NT2/D1 (cell line): ENCODE measurements at regions not wholly inside any gene's neighbourhood (a gene's known extent, or its start where the extent isn't known, plus 50 kb on each side); places are given as distances from the start of the nearest gene placed in this dataset.

ENCODE experiments used
- DNase-seq: peaks from one replicate; pipeline ENCODE4 v3.0.0-alpha.2; 2011; ENCODE audit warnings: low read depth, low spot score
- H3K27me3 ChIP-seq: 2 replicates; pipeline ENCODE4 v1.6.0; 2011; ENCODE audit warnings: mild to moderate bottlenecking; ENCODE audit not compliant: insufficient read length, insufficient read depth
- H3K36me3 ChIP-seq: 2 replicates; pipeline ENCODE4 v1.6.1; 2011; ENCODE audit warnings: mild to moderate bottlenecking, low read length, mixed read lengths; ENCODE audit not compliant: insufficient read depth, insufficient read length
- H3K4me1 ChIP-seq: 2 replicates; pipeline ENCODE4 v1.5.1; 2011; ENCODE audit not compliant: insufficient read depth, insufficient read length
- H3K4me3 ChIP-seq: 2 replicates; pipeline ENCODE4 v1.5.1; 2011; ENCODE audit warnings: low read depth; ENCODE audit not compliant: insufficient read length
- H3K9ac ChIP-seq: 2 replicates; pipeline ENCODE4 v1.6.0; 2011; ENCODE audit warnings: low read depth; ENCODE audit not compliant: insufficient read length
- H3K9me3 ChIP-seq: 2 replicates; pipeline ENCODE4 v1.5.1; 2011; ENCODE audit warnings: mild to moderate bottlenecking, low read length; ENCODE audit not compliant: insufficient read depth
- SUZ12 ChIP-seq: IDR thresholded peaks from 2 replicates; pipeline ENCODE4 v1.6.1; 2011; ENCODE audit not compliant: insufficient read length, insufficient read depth; ENCODE audit errors: extremely low read depth
- YY1 ChIP-seq: IDR thresholded peaks from 2 replicates; pipeline ENCODE4 v1.6.1; 2011; ENCODE audit not compliant: insufficient read length, insufficient read depth
- ZNF274 ChIP-seq: IDR thresholded peaks from 2 replicates; pipeline ENCODE4 v1.6.1; 2011; ENCODE audit warnings: mild to moderate bottlenecking, low read depth, low read length

- Histone ChIP-seq H3K9me3 (no peaks in the 10 kb centered on the region), H3K9ac (no peak overlapping the region), H3K4me1 (no peaks in the 10 kb centered on the region), H3K36me3 (no peaks in the 10 kb centered on the region), H3K4me3 (no peak overlapping the region), H3K27me3 (no peaks in the 10 kb centered on the region)
- TF ChIP-seq SUZ12 (no peak), YY1 (no peak), ZNF274 (no peak)
- no peak for DNase-seq
Measured at GRCh38 chr14:62076825-62077605, 314.8 kb downstream of the SNAPC1 start.

- TF ChIP-seq ZNF274 = no peak
- TF ChIP-seq SUZ12 = no peak
- TF ChIP-seq YY1 = no peak
- no peak for DNase-seq
- H3K4me3 ChIP-seq = no peak overlapping the region
- H3K9me3 ChIP-seq = no peaks in the 10 kb centered on the region
- H3K36me3 ChIP-seq = no peaks in the 10 kb centered on the region
- H3K4me1 ChIP-seq = no peaks in the 10 kb centered on the region
- no peaks in the 10 kb centered on the region for H3K27me3 ChIP-seq
- H3K9ac ChIP-seq = no peak overlapping the region
Measured at GRCh38 chr14:62077676-62078261, 315.5 kb downstream of the SNAPC1 start.

DNA sequence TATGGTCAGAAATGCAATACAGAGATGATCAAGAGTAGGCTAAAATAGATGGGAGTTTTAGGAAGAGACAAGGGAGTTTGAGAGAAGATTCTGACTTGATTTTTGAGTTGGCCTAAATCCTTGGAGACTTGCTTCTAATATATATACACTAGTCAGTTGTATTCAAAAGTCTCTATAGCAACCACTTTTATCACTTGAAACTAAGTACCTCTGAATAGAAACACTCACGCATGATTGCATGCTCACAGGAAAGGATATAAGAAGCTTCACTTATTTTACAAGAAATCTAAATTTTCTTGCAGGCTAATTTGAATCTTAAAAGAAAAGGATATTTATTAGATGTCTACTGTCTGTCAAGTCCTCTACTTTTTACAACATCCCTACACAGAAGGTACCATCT, 316.8 kb downstream of the SNAPC1 start:
- TF ChIP-seq YY1 (no peak), ZNF274 (no peak), SUZ12 (no peak)
- no peak overlapping the region for H3K9ac ChIP-seq
- H3K27me3 ChIP-seq = no peaks in the 10 kb centered on the region
- H3K4me1 ChIP-seq = no peaks in the 10 kb centered on the region
- DNase-seq = no peak
- H3K36me3 ChIP-seq = no peaks in the 10 kb centered on the region
- H3K9me3 ChIP-seq = no peaks in the 10 kb centered on the region
- H3K4me3 ChIP-seq = no peak overlapping the region

GRCh38 chr14:62081012-62081612, 318.9 kb downstream of the SNAPC1 start:
- no peaks in the 10 kb centered on the region for H3K36me3 ChIP-seq
- no peaks in the 10 kb centered on the region for H3K27me3 ChIP-seq
- no peak for DNase-seq
- no peak for TF ChIP-seq YY1
- no peak for TF ChIP-seq SUZ12
- TF ChIP-seq ZNF274 = no peak
- no peak overlapping the region for H3K4me3 ChIP-seq
- H3K9ac ChIP-seq = no peak overlapping the region
- peaks cover 7% of the 10 kb centered on the region; the same call in 1 of the 2 replicates for H3K9me3 ChIP-seq
- H3K4me1 ChIP-seq = no peaks in the 10 kb centered on the region

- H3K4me3 ChIP-seq = no peak overlapping the region
- no peaks in the 10 kb centered on the region for H3K4me1 ChIP-seq
- DNase-seq = no peak
- TF ChIP-seq YY1 (no peak), ZNF274 (no peak), SUZ12 (no peak)
- H3K9me3 ChIP-seq = peaks cover 7% of the 10 kb centered on the region; the same call in 1 of the 2 replicates
- H3K36me3 ChIP-seq = no peaks in the 10 kb centered on the region
- no peaks in the 10 kb centered on the region for H3K27me3 ChIP-seq
- H3K9ac ChIP-seq = no peak overlapping the region
Measured at GRCh38 chr14:62081951-62082350, 319.7 kb downstream of the SNAPC1 start.

- no peak for TF ChIP-seq ZNF274
- TF ChIP-seq SUZ12 = no peak
- no peak for TF ChIP-seq YY1
- H3K4me1 ChIP-seq = no peaks in the 10 kb centered on the region
Measured at GRCh38 chr14:62082779-62083178, 320.6 kb downstream of the SNAPC1 start.

GRCh38 chr14:62084020-62084419, 321.8 kb downstream of the SNAPC1 start:
- no peak for DNase-seq
- TF ChIP-seq YY1 (no peak), SUZ12 (no peak), ZNF274 (no peak)
- Histone ChIP-seq H3K9ac (no peak overlapping the region), H3K9me3 (peaks cover 7% of the 10 kb centered on the region; the same call in 1 of the 2 replicates), H3K36me3 (no peaks in the 10 kb centered on the region), H3K4me1 (no peaks in the 10 kb centered on the region), H3K27me3 (no peaks in the 10 kb centered on the region), H3K4me3 (no peak overlapping the region)

More at GRCh38 chr14:62082779-62083178, 320.6 kb downstream of the SNAPC1 start:
- no peak overlapping the region for H3K4me3 ChIP-seq
- H3K27me3 ChIP-seq = no peaks in the 10 kb centered on the region
- H3K9me3 ChIP-seq = peaks cover 7% of the 10 kb centered on the region; the same call in 1 of the 2 replicates
- DNase-seq = no peak
- H3K36me3 ChIP-seq = no peaks in the 10 kb centered on the region
- H3K9ac ChIP-seq = no peak overlapping the region
